ENCODE measurements at regions not wholly inside any gene's neighbourhood (a gene's known extent, or its start where the extent isn't known, plus 50 kb on each side); places are given as distances from the start of the nearest gene placed in this dataset.

GRCh38 chr3:178458313-178459037 is 77.8 kb upstream of the KCNMB2 start:
- intact Hi-C loops (cut with DNase I) = no loop called here
- Histone ChIP-seq H3K9me3 (no peaks in the 10 kb centered on the region), H3K4me3 (no peak overlapping the region), H3K27me3 (no peaks in the 10 kb centered on the region), H3K4me1 (peaks cover 0 to 22% (median 7%) of the 10 kb centered on the region in 4 donors), H3K36me3 (no peaks in the 10 kb centered on the region), H3K27ac (replicated peaks in 1 of 4) (no peak overlapping the region)
- TF ChIP-seq POLR2AphosphoS5 (IDR thresholded peaks at IDR 0.05) = no peak
- TF ChIP-seq, protein P1, sequence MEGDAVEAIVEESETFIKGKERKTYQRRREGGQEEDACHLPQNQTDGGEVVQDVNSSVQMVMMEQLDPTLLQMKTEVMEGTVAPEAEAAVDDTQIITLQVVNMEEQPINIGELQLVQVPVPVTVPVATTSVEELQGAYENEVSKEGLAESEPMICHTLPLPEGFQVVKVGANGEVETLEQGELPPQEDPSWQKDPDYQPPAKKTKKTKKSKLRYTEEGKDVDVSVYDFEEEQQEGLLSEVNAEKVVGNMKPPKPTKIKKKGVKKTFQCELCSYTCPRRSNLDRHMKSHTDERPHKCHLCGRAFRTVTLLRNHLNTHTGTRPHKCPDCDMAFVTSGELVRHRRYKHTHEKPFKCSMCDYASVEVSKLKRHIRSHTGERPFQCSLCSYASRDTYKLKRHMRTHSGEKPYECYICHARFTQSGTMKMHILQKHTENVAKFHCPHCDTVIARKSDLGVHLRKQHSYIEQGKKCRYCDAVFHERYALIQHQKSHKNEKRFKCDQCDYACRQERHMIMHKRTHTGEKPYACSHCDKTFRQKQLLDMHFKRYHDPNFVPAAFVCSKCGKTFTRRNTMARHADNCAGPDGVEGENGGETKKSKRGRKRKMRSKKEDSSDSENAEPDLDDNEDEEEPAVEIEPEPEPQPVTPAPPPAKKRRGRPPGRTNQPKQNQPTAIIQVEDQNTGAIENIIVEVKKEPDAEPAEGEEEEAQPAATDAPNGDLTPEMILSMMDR (IDR thresholded peaks at IDR 0.05) = no peak
- TF ChIP-seq EP300 (IDR thresholded peaks at IDR 0.05) = no peak
- TF ChIP-seq POLR2A (IDR thresholded peaks at IDR 0.05; ENCODE audit: low read depth) = no peak
- DNase-seq (ENCODE audit: extremely low spot score) = no peak
- 85% methylated on average over 5 of the region's 5 CpGs for WGBS

DNA sequence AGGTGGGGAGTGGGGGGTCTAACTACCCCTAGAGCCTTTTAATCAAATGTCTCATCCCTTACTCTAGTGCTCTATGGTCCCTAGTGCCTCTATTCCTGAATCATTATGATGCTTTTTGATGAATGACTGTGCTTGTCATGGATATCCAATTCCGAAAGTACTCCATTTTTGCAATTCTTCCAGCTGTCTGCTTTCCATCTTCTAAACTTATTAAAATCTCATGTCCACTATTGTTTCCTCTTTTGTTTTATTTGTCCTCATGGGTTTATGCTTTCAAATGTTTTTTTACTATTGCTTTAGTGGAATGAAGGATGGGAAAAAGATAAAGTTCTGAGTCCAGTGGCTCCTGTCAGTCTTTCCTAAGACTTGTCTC is 77.2 kb upstream of the KCNMB2 start:
- no peaks in the 10 kb centered on the region for H3K36me3 ChIP-seq
- intact Hi-C loops (cut with DNase I) = no loop called here
- no peak for DNase-seq (ENCODE audit: extremely low spot score)
- H3K4me3 ChIP-seq = no peak overlapping the region
- H3K27ac ChIP-seq (replicated peaks in 1 of 4) = no peak overlapping the region
- TF ChIP-seq, protein P1 (IDR thresholded peaks at IDR 0.05) = no peak
- TF ChIP-seq POLR2AphosphoS5 (IDR thresholded peaks at IDR 0.05) = no peak
- no peak for TF ChIP-seq POLR2A (IDR thresholded peaks at IDR 0.05; ENCODE audit: low read depth)
- no peak for TF ChIP-seq EP300 (IDR thresholded peaks at IDR 0.05)
- no peaks in the 10 kb centered on the region for H3K27me3 ChIP-seq
- H3K4me1 ChIP-seq = peaks cover 0 to 22% (median 7%) of the 10 kb centered on the region in 4 donors
- H3K9me3 ChIP-seq = no peaks in the 10 kb centered on the region
- WGBS = 78% methylated on average over 1 of the region's 1 CpG

- Histone ChIP-seq H3K27ac (replicated peaks in 1 of 4) (no peak overlapping the region), H3K27me3 (no peaks in the 10 kb centered on the region), H3K9me3 (no peaks in the 10 kb centered on the region), H3K4me3 (no peak overlapping the region), H3K36me3 (no peaks in the 10 kb centered on the region), H3K4me1 (no peaks in the 10 kb centered on the region)
- no peak for DNase-seq (ENCODE audit: extremely low spot score)
- intact Hi-C loops (cut with DNase I) = no loop called here
- 84% methylated on average over 2 of the region's 2 CpGs for WGBS
- TF ChIP-seq, protein P1 (IDR thresholded peaks at IDR 0.05) = no peak
Observed at GRCh38 chr3:178465260-178466180, 70.7 kb upstream of the KCNMB2 start.

DNA sequence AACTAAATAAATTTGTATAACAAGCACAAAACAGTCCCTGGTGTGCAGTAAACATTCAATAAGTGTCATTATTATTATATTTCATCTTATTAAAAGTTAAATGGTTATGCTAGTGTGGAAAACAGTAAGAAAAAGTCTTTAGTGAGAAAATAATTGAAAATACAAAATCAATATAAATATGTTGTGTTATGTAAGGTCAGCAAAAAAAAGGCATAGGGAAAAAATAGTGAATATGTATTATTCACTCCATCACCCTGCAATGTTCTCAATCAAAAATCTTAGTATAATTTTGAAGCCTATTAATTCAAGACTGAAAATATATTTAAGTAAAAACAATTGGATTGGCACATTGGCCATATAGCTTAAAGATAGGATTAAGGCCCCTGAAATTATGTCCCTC is 63.3 kb upstream of the KCNMB2 start:
- TF ChIP-seq EP300 (IDR thresholded peaks at IDR 0.05) = no peak
- TF ChIP-seq POLR2AphosphoS5 (IDR thresholded peaks at IDR 0.05) = no peak
- no peak for TF ChIP-seq POLR2A (IDR thresholded peaks at IDR 0.05; ENCODE audit: low read depth)
- H3K9me3 ChIP-seq = no peaks in the 10 kb centered on the region
- H3K4me1 ChIP-seq = no peaks in the 10 kb centered on the region
- intact Hi-C loops (cut with DNase I) = no loop called here
- H3K27ac ChIP-seq (replicated peaks in 1 of 4) = no peak overlapping the region
- no peak overlapping the region for H3K4me3 ChIP-seq
- no peaks in the 10 kb centered on the region for H3K27me3 ChIP-seq
- H3K36me3 ChIP-seq = no peaks in the 10 kb centered on the region
- DNase-seq (ENCODE audit: extremely low spot score) = no peak

DNA sequence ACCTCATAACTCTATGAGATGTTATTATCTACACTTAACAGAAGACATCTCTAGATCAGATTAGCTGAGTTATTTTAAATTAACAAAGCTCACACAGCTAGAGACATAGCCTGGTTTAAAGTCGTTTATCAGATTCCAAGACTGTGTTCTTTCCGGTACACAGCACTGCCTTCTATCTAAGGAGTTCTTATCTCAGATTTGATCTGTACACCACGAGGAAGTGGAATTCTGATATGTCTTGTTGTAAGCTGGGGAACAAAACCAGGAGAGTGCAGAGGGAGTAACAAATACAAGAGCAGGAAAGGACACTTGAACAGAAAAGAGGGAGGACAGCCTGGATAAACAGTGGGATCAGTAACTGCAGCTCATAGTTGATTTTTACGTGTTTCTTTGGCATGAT is 61.7 kb upstream of the KCNMB2 start:
- Histone ChIP-seq H3K4me1 (peaks cover 0 to 2% (median 0%) of the 10 kb centered on the region in 4 donors), H3K4me3 (no peak overlapping the region), H3K27me3 (no peaks in the 10 kb centered on the region), H3K9me3 (no peaks in the 10 kb centered on the region), H3K27ac (replicated peaks in 1 of 4) (no peak overlapping the region), H3K36me3 (no peaks in the 10 kb centered on the region)
- 26% methylated on average over 4 of the region's 4 CpGs for WGBS
- TF ChIP-seq POLR2AphosphoS5 (IDR thresholded peaks at IDR 0.05) (no peak), POLR2A (IDR thresholded peaks at IDR 0.05; ENCODE audit: low read depth) (no peak), EP300 (IDR thresholded peaks at IDR 0.05) (no peak)
- TF ChIP-seq, protein P1 (IDR thresholded peaks at IDR 0.05) = no peak
- no peak for DNase-seq (ENCODE audit: extremely low spot score)
- intact Hi-C loops (cut with DNase I) = no loop called here
